H1 (cell line): ENCODE measurements at regions not wholly inside any gene's neighbourhood (a gene's known extent, or its start where the extent isn't known, plus 50 kb on each side); places are given as distances from the start of the nearest gene placed in this dataset.

Experiments
- ASH2L ChIP-seq: fragments of 200-600, 300-600 bp; sonication (generic); IDR thresholded peaks from one replicate; pipeline ENCODE4 v1.7.1; 2017; ENCODE audit warnings: low read length
- JUN ChIP-seq: IDR thresholded peaks from 2 replicates; pipeline ENCODE4 v1.6.1; 2011; ENCODE audit warnings: low read depth, mild to moderate bottlenecking, improper control_type of control experiment, low read length
- KDM1A ChIP-seq: fragments of 200-600, 300-600 bp; sonication (generic); IDR thresholded peaks from 2 replicates; pipeline ENCODE4 v1.7.1; 2016; ENCODE audit warnings: mild to moderate bottlenecking, low read length, borderline replicate concordance
- RXRA ChIP-seq: IDR thresholded peaks from 2 replicates; pipeline ENCODE4 v1.6.1; 2011; ENCODE audit warnings: low read depth, mild to moderate bottlenecking, low read length, moderate library complexity; ENCODE audit not compliant: insufficient read depth

GRCh38 chr2:47265751-47266231 is 89.5 kb upstream of the CALM2 start (continued):
- TF ChIP-seq RXRA = no peak
- no peak for TF ChIP-seq ASH2L
- TF ChIP-seq KDM1A = no peak
- no peak for TF ChIP-seq JUN
- TF ChIP-seq, all 59 proteins: peak for 0
